Chondrocyte (in vitro differentiated cells): ENCODE measurements at regions not wholly inside any gene's neighbourhood (a gene's known extent, or its start where the extent isn't known, plus 50 kb on each side); places are given as distances from the start of the nearest gene placed in this dataset.

ENCODE experiments used
- DNase-seq: peaks from one replicate; pipeline ENCODE4 v3.0.0; 2021; ENCODE audit warnings: mixed read lengths, low spot score
- H3K27ac Mint-ChIP-seq: one replicate; pipeline ENCODE4 v1.8.0; 2021; ENCODE audit warnings: mild to moderate bottlenecking, moderate library complexity, mixed read lengths; ENCODE audit not compliant: unreplicated experiment
- H3K27me3 Mint-ChIP-seq: 2 replicates; pipeline ENCODE4 v1.8.0; 2021; ENCODE audit warnings: low read depth, mixed read lengths
- H3K36me3 Mint-ChIP-seq: 2 replicates; pipeline ENCODE4 v1.8.0; 2021; ENCODE audit warnings: low read depth, mixed read lengths
- H3K4me1 Mint-ChIP-seq: 2 replicates; pipeline ENCODE4 v1.8.0; 2021; ENCODE audit warnings: low read depth, mild to moderate bottlenecking, mixed read lengths
- H3K4me3 Mint-ChIP-seq: one replicate; pipeline ENCODE4 v1.8.0; 2021; ENCODE audit warnings: mild to moderate bottlenecking, moderate library complexity, mixed read lengths; ENCODE audit not compliant: unreplicated experiment
- H3K9me3 Mint-ChIP-seq: 2 replicates; pipeline ENCODE4 v1.8.0; 2021; ENCODE audit warnings: low read depth, mixed read lengths
- CTCF ChIP-seq: fragments of 200-600 bp; sonication (generic); IDR thresholded peaks from 2 replicates; pipeline ENCODE4 v1.5.0; 2021; ENCODE audit warnings: antibody characterized with exemption, mild to moderate bottlenecking, moderate library complexity

GRCh38 chr15:98071786-98072185 is 111.3 kb downstream of the ARRDC4 start:
- Mint-ChIP-seq H3K4me3 (no peak overlapping the region), H3K27ac (no peak overlapping the region), H3K4me1 (peaks cover 53% of the 10 kb centered on the region), H3K27me3 (no peaks in the 10 kb centered on the region), H3K9me3 (peaks cover 10% of the 10 kb centered on the region), H3K36me3 (no peaks in the 10 kb centered on the region)
- no peak for DNase-seq
- TF ChIP-seq CTCF = no peak

GRCh38 chr15:98075441-98075840 is 114.9 kb downstream of the ARRDC4 start:
- peaks cover 6% of the 10 kb centered on the region for H3K9me3 Mint-ChIP-seq
- TF ChIP-seq CTCF = no peak
- no peaks in the 10 kb centered on the region for H3K27me3 Mint-ChIP-seq
- no peak for DNase-seq
- no peak overlapping the region for H3K4me3 Mint-ChIP-seq
- no peaks in the 10 kb centered on the region for H3K36me3 Mint-ChIP-seq
- peak overlapping the region; percentile 8 for H3K27ac Mint-ChIP-seq
- peaks cover 31% of the 10 kb centered on the region for H3K4me1 Mint-ChIP-seq

GRCh38 chr15:98076021-98076816 is 115.7 kb downstream of the ARRDC4 start:
- Mint-ChIP-seq H3K36me3 (no peaks in the 10 kb centered on the region), H3K27ac (peak overlapping the region; percentile 90), H3K9me3 (peaks cover 3% of the 10 kb centered on the region), H3K27me3 (no peaks in the 10 kb centered on the region), H3K4me3 (peak overlapping the region; percentile 10), H3K4me1 (peaks cover 31% of the 10 kb centered on the region)
- TF ChIP-seq CTCF = no peak
- DNase-seq = no peak

GRCh38 chr15:98077186-98077585 is 116.7 kb downstream of the ARRDC4 start:
- Mint-ChIP-seq H3K27ac (peak overlapping the region; percentile 90), H3K36me3 (no peaks in the 10 kb centered on the region), H3K4me3 (no peak overlapping the region), H3K4me1 (peaks cover 31% of the 10 kb centered on the region), H3K27me3 (no peaks in the 10 kb centered on the region), H3K9me3 (no peaks in the 10 kb centered on the region)
- no peak for DNase-seq
- TF ChIP-seq CTCF = no peak

- DNase-seq = no peak
- Mint-ChIP-seq H3K9me3 (no peaks in the 10 kb centered on the region), H3K27me3 (no peaks in the 10 kb centered on the region), H3K27ac (no peak overlapping the region), H3K4me1 (peaks cover 20% of the 10 kb centered on the region), H3K36me3 (no peaks in the 10 kb centered on the region), H3K4me3 (no peak overlapping the region)
- TF ChIP-seq CTCF = no peak
Measured at GRCh38 chr15:98080791-98081190, 120.3 kb downstream of the ARRDC4 start.
